ENCODE measurements at regions not wholly inside any gene's neighbourhood (a gene's known extent, or its start where the extent isn't known, plus 50 kb on each side); places are given as distances from the start of the nearest gene placed in this dataset.

GRCh38 chr7:155867734-155868400 lies 55.6 kb upstream of the SHH start:
- TF ChIP-seq CTCF (IDR thresholded peaks at IDR 0.05; ENCODE audit: extremely low read depth, missing control alignments): no peak
- no peak for DNase-seq (ENCODE audit: low spot score)

- TF ChIP-seq CTCF (IDR thresholded peaks at IDR 0.05; ENCODE audit: extremely low read depth, missing control alignments): no peak
- DNase-seq (ENCODE audit: low spot score): no peak
These were observed 55.0 kb upstream of the SHH start for GRCh38 chr7:155867280-155867679.

- no peak for DNase-seq (ENCODE audit: low spot score)
- TF ChIP-seq CTCF (IDR thresholded peaks at IDR 0.05; ENCODE audit: extremely low read depth, missing control alignments): no peak
These were observed 53.7 kb upstream of the SHH start for GRCh38 chr7:155865830-155866525.

- no peak for DNase-seq (ENCODE audit: low spot score)
These were observed 52.9 kb upstream of the SHH start for GRCh38 chr7:155864991-155865690.

GRCh38 chr7:155864271-155864985 lies 52.2 kb upstream of the SHH start:
- TF ChIP-seq CTCF (IDR thresholded peaks at IDR 0.05; ENCODE audit: extremely low read depth, missing control alignments): no peak
- no peak for DNase-seq (ENCODE audit: low spot score)

More at GRCh38 chr7:155864991-155865690, 52.9 kb upstream of the SHH start:
- TF ChIP-seq CTCF (IDR thresholded peaks at IDR 0.05; ENCODE audit: extremely low read depth, missing control alignments): no peak

GRCh38 chr7:155863721-155864151 lies 51.5 kb upstream of the SHH start:
- DNase-seq (ENCODE audit: low spot score): no peak
- TF ChIP-seq CTCF (IDR thresholded peaks at IDR 0.05; ENCODE audit: extremely low read depth, missing control alignments): no peak
